Esophagus squamous epithelium (tissue), 4 donors: ENCODE measurements at regions not wholly inside any gene's neighbourhood (a gene's known extent, or its start where the extent isn't known, plus 50 kb on each side); places are given as distances from the start of the nearest gene placed in this dataset.
"Not testable (repeated sequence)": the region's sequence is repeated elsewhere in the genome, so short reads cannot be mapped to it uniquely, and the experiment has no call there.

Source experiments
- POLR2A ChIP-seq, 4 donors: fragments of 450-650 bp; IDR thresholded peaks; one replicate each; pipeline ENCODE4 v1.6.1; 2017; ENCODE audit warnings: antibody characterized with exemption in 4 of 4, mild to moderate bottlenecking in 4 of 4, moderate library complexity in 3 of 4
- TF ChIP-seq, protein P1 (sequence below), 6 experiments: fragments of 450-650 bp in 4 of 6; fragments of 200-600 bp in 2 of 6; sonication (generic) in 2 of 6; IDR thresholded peaks; one replicate each; pipeline ENCODE4 v1.5.1; 2016 to 2019; ENCODE audit warnings: antibody characterized with exemption in 6 of 6, mild to moderate bottlenecking in 4 of 6, moderate library complexity in 4 of 6

DNA sequence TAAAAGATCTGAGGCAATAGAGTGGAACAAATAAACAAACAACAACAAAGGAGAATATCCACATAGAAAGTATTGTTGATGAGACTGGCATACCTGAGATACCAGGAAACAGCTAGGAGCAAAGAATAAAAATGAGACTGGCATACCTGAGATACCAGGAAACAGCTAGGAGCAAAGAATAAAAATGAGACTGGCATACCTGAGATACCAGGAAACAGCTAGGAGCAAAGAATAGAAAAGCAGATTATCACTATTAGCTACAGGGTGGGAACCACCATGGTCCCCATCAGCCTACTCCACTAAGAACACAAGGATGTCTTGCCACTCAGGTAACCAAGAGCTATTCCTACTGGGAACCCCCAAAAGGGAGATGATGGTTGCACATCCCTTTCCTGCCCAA, 230.2 kb upstream of the MMS22L start:
- TF ChIP-seq, protein P1, sequence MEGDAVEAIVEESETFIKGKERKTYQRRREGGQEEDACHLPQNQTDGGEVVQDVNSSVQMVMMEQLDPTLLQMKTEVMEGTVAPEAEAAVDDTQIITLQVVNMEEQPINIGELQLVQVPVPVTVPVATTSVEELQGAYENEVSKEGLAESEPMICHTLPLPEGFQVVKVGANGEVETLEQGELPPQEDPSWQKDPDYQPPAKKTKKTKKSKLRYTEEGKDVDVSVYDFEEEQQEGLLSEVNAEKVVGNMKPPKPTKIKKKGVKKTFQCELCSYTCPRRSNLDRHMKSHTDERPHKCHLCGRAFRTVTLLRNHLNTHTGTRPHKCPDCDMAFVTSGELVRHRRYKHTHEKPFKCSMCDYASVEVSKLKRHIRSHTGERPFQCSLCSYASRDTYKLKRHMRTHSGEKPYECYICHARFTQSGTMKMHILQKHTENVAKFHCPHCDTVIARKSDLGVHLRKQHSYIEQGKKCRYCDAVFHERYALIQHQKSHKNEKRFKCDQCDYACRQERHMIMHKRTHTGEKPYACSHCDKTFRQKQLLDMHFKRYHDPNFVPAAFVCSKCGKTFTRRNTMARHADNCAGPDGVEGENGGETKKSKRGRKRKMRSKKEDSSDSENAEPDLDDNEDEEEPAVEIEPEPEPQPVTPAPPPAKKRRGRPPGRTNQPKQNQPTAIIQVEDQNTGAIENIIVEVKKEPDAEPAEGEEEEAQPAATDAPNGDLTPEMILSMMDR (IDR thresholded peaks at IDR 0.05): not testable (repeated sequence)
- not testable (repeated sequence) for TF ChIP-seq POLR2A (IDR thresholded peaks at IDR 0.05)
